Stimulated activated memory B cell treated with anti-CD40 and anti-IgM and Interleukin-4, amounts not matched to agents 10 μg/mL and 1 μg/mL and 100 μg/mL, for 72 hours (primary cell): ENCODE measurements at regions not wholly inside any gene's neighbourhood (a gene's known extent, or its start where the extent isn't known, plus 50 kb on each side); places are given as distances from the start of the nearest gene placed in this dataset.

ENCODE experiments used
- ATAC-seq: fragments of 150-1000 bp; cut with Tn5 transposase; 2 replicates; pipeline ENCODE4 v1.10.0; 2021
- H3K27ac Mint-ChIP-seq: one replicate; pipeline ENCODE4 v1.8.0; 2022; ENCODE audit warnings: mild to moderate bottlenecking, mixed read lengths
- H3K27me3 Mint-ChIP-seq: one replicate; pipeline ENCODE4 v1.8.0; 2022; ENCODE audit warnings: mixed read lengths
- H3K36me3 Mint-ChIP-seq: one replicate; pipeline ENCODE4 v1.8.0; 2022; ENCODE audit warnings: mixed read lengths
- H3K4me1 Mint-ChIP-seq: one replicate; pipeline ENCODE4 v1.8.0; 2022; ENCODE audit warnings: mixed read lengths
- H3K4me3 Mint-ChIP-seq: one replicate; pipeline ENCODE4 v1.8.0; 2022; ENCODE audit warnings: mild to moderate bottlenecking, moderate library complexity, mixed read lengths
- H3K9me3 Mint-ChIP-seq: one replicate; pipeline ENCODE4 v1.8.0; 2022; ENCODE audit warnings: mixed read lengths

DNA sequence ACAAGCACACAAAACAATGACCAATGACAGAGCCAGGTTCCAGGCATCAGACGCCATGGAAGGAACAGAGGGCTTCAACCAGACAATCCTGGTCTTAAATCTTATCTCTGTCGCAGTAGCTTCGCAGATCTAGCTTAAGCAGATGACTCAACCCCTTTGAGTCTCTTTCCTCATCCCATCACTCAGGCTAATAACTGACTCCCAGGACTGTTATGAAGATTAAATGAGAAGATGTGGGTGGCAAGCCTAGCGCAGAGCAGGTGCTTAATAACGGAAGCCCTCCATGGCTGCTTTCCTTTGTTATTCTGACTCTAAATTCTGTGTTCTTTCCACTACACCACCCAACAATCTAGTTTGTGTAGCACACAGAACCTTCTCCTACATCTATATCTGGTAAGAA, 110.9 kb downstream of the SLC24A2 start:
- H3K27ac Mint-ChIP-seq = no peak overlapping the region
- H3K4me3 Mint-ChIP-seq = no peak overlapping the region
- H3K36me3 Mint-ChIP-seq = no peaks in the 10 kb centered on the region
- peaks cover 16% of the 10 kb centered on the region for H3K27me3 Mint-ChIP-seq
- no peaks in the 10 kb centered on the region for H3K4me1 Mint-ChIP-seq
- H3K9me3 Mint-ChIP-seq = no peaks in the 10 kb centered on the region
- no peak for ATAC-seq

DNA sequence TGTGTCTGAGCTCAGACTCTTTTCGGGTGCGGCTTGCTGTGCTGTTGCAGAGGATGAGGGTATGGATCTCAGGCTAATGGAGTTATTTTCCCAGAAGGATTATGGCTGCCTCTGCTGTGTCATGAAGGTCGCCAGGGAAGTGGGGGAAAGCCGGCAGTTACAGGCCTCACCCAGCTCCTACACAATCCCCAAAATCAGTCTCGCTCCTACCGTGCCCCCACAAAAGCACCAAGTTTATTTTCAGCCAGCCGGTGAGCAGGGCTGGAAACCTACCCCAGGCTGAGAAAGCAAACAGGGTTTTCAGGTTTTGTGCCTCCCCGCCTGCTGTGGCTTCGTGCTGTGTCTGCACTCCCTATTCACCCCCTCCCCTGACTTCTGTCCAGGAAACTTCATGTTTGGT, 113.3 kb downstream of the SLC24A2 start:
- no peaks in the 10 kb centered on the region for H3K4me1 Mint-ChIP-seq
- no peak overlapping the region for H3K4me3 Mint-ChIP-seq
- peaks cover 16% of the 10 kb centered on the region for H3K27me3 Mint-ChIP-seq
- no peak for ATAC-seq
- no peak overlapping the region for H3K27ac Mint-ChIP-seq
- H3K36me3 Mint-ChIP-seq = no peaks in the 10 kb centered on the region
- H3K9me3 Mint-ChIP-seq = peaks cover 6% of the 10 kb centered on the region

DNA sequence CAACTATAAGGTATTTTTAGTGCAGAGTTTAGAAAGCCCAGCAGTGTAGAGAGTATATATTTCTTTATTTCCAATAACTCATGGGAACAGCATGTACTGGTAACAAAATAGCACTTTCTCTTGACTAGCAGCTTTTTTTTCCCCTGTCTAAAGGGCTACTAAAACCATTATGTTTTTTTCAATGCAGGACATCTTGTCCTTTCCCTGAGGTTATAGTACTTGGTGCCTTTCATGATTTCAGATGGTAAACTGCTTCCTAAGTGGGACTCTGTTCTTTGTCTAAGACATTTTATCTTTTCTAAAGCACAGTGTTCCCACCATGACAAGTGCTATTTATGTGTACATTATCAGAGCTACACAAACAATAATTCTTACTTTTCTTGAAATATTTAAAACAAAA, 122.3 kb downstream of the SLC24A2 start:
- Mint-ChIP-seq H3K4me1 (no peaks in the 10 kb centered on the region), H3K4me3 (no peak overlapping the region), H3K9me3 (no peaks in the 10 kb centered on the region), H3K27ac (no peak overlapping the region), H3K36me3 (no peaks in the 10 kb centered on the region), H3K27me3 (no peaks in the 10 kb centered on the region)
- no peak for ATAC-seq

DNA sequence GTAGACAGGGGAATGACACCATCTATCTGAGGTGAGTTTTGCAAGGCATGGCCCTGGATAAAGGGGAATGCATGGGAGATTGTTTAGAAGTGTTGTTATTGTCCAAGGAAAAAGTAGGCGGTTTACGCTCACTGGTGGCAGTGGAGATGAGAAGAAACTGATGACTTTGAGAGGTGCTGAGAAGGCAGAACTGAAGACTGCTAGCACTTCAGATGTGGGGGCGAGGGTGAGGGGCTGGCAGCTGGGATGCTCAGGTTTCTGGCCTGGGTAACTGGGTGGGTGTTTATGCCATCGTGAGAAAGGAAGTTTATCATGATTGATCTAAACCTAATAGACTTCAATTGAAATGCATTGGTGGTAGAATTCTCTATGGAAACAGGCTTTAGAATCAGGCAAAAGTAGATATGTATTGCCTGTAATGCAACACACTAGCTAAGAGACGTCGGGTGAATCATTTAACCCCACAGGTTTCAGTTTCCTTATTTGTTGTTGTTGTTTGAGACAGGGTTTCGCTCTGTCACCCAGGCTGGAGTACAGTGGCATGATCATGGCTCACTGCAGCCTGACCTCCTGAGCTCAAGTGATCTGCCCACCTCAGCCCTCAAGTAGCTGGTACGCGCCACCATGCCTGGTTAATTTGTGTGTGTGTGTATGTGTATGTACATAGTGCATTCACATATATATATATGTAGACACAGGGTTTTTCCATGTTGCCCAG, 123.5 kb downstream of the SLC24A2 start:
- no peak for ATAC-seq
- Mint-ChIP-seq H3K9me3 (no peaks in the 10 kb centered on the region), H3K27ac (no peak overlapping the region), H3K36me3 (no peaks in the 10 kb centered on the region), H3K4me3 (no peak overlapping the region), H3K4me1 (no peaks in the 10 kb centered on the region), H3K27me3 (no peaks in the 10 kb centered on the region)

DNA sequence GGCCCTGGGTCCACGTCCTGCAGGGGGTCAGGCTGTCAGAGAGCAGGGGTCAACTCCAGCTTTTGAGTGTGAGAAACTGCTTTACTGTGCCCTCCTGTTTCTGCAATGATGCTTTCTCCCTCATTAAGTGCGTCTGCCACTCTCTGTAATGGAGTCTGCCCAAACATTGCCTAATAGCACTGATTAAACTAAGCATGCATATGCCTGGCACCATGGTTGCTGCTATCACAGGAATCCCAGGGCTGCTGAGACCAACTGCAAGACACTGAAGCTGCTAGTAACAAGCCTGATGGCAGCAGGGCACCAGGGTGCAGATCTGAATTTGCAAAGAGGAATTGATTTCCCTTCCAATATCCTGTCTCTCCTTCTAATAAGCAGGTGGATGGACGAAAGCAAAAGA, 125.3 kb downstream of the SLC24A2 start:
- Mint-ChIP-seq H3K4me1 (no peaks in the 10 kb centered on the region), H3K4me3 (no peak overlapping the region), H3K36me3 (no peaks in the 10 kb centered on the region), H3K27ac (no peak overlapping the region), H3K27me3 (no peaks in the 10 kb centered on the region), H3K9me3 (no peaks in the 10 kb centered on the region)
- ATAC-seq = no peak

DNA sequence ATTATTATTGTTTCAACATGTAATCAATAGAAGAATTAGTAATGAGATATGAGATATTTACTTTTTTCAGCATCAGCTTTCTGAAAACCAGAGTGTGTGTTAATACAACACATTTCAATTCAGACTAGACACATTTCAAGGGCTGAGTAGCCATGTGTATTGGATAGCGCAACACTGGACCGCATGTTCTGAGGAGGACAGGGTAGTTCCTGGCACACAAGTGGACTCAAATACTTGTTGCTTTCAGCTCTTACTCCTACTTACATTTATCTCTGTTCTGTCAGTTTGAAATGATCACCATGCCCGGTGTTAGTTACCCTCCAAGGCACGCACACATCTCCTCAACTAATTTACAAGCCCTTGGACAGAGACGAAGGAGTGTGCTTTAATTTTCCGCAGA, 126.6 kb downstream of the SLC24A2 start:
- no peaks in the 10 kb centered on the region for H3K9me3 Mint-ChIP-seq
- H3K4me3 Mint-ChIP-seq = no peak overlapping the region
- no peak overlapping the region for H3K27ac Mint-ChIP-seq
- no peak for ATAC-seq
- H3K4me1 Mint-ChIP-seq = no peaks in the 10 kb centered on the region
- H3K36me3 Mint-ChIP-seq = no peaks in the 10 kb centered on the region
- H3K27me3 Mint-ChIP-seq = no peaks in the 10 kb centered on the region

DNA sequence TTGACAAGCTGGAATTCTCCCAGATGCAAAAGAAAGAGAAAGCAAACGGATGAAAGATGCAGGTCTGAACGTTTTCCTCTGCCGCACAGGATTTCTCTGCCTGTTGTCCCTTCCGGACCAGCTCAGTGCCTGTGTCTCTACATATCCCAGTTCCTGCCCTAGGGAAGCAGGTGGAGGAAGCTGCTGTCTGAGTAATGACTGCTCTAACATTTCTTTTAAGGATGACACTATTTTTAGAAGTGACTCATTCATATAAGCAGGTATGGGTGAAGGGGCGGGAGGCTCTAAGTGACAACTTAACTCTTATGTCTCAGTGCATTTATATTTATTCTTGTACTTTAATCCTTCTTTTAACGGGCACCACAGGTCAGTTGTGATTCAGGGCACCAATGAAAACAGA, 128.8 kb downstream of the SLC24A2 start:
- Mint-ChIP-seq H3K36me3 (no peaks in the 10 kb centered on the region), H3K4me3 (no peak overlapping the region), H3K27me3 (no peaks in the 10 kb centered on the region), H3K4me1 (no peaks in the 10 kb centered on the region), H3K27ac (no peak overlapping the region), H3K9me3 (no peaks in the 10 kb centered on the region)
- no peak for ATAC-seq

DNA sequence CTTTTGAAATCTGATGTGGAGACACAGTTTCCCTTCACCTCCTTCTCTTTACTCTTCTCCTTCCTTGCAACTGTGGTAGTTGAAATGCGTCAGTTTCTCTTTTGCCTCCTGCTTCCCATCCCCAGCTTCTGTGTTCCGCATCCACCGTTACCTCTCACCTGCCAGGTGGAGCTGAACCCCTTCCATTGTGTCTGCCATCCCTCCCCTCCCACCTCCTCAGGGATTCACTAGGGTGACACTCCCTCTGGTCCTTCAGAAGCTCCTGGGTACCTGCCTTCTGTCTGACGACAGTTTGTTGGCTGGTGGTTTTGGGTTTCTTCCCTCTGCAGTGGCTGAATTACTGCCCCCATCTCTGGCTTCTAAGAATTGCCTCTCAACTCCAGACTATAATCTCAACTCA, 132.1 kb downstream of the SLC24A2 start:
- ATAC-seq = no peak
- Mint-ChIP-seq H3K36me3 (no peaks in the 10 kb centered on the region), H3K27ac (no peak overlapping the region), H3K9me3 (no peaks in the 10 kb centered on the region), H3K4me3 (no peak overlapping the region), H3K27me3 (no peaks in the 10 kb centered on the region), H3K4me1 (no peaks in the 10 kb centered on the region)

DNA sequence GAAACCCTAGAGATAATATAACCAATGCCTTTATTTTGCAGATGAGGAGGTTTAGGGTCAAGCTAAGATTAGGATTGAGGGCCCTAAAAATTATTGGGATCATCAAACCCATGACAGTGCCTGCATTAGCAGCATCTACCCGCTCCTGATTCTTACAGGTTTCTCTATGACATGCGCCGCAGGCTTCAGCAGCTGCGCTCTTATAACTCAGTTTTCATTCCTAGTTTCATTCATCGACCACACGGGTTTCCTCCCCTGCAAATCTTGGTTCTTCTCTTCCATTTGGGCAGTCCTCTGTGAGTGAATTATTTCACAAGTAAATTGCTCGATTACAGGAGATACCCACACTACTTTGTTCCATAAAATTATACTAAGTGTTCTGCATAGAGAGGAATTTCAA, 137.2 kb downstream of the SLC24A2 start:
- Mint-ChIP-seq H3K27ac (no peak overlapping the region), H3K4me1 (no peaks in the 10 kb centered on the region), H3K4me3 (no peak overlapping the region), H3K36me3 (no peaks in the 10 kb centered on the region), H3K9me3 (no peaks in the 10 kb centered on the region), H3K27me3 (no peaks in the 10 kb centered on the region)
- no peak for ATAC-seq

DNA sequence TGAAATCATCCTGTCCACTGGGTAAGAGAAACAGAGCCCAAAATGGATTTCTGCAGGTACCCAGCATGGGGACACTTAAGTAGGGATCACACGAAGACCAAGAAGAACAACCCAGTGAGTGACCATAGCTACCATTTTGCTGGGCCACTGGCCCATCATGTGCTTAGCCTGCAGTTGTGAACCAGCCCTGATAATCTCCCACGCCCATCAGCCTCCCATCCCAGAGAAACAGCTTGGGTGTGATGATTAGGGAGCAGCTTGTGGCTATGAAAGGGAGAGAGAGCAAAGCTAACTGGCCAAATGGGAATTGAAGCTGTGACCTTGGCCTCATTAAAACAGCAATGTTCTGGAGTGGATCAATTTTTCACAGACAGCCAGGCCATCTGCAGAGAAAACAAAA, 138.5 kb downstream of the SLC24A2 start:
- no peak for ATAC-seq
- no peaks in the 10 kb centered on the region for H3K9me3 Mint-ChIP-seq
- no peak overlapping the region for H3K27ac Mint-ChIP-seq
- H3K27me3 Mint-ChIP-seq = no peaks in the 10 kb centered on the region
- H3K4me1 Mint-ChIP-seq = no peaks in the 10 kb centered on the region
- H3K4me3 Mint-ChIP-seq = no peak overlapping the region
- no peaks in the 10 kb centered on the region for H3K36me3 Mint-ChIP-seq

DNA sequence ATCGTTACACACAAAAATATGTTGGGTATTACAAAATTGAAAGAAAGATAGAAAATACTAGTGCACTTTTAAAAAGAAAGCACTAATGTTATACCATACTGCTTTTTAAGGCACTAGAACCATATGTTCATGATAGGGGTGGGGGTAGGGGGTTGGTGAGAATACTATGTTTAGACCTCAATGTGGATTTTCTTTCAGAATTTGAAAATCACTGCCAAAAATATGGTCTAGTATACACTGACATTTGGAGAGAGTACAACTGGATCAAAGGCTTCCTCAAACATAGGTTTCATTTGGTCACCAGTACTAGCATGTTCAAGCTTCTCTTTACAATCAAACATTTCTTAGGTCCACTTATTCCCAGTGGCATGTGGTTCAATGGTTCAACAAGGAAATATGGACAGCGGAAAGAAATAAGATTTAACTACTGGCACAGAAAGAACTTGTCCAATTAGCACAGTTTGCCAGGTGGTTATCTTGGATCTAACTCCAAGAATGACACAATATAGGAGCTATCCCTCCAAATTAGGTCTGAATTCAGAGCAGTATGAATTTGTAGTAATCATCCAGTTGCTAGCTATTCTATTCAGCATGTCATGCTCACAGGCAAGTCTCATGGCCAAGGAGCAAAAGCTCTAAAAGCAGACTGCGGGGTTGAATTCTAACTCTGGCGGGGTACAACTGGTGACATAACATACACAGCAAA, 139.3 kb downstream of the SLC24A2 start:
- Mint-ChIP-seq H3K4me1 (no peaks in the 10 kb centered on the region), H3K27ac (no peak overlapping the region), H3K36me3 (no peaks in the 10 kb centered on the region), H3K4me3 (no peak overlapping the region), H3K9me3 (no peaks in the 10 kb centered on the region), H3K27me3 (no peaks in the 10 kb centered on the region)
- no peak for ATAC-seq

DNA sequence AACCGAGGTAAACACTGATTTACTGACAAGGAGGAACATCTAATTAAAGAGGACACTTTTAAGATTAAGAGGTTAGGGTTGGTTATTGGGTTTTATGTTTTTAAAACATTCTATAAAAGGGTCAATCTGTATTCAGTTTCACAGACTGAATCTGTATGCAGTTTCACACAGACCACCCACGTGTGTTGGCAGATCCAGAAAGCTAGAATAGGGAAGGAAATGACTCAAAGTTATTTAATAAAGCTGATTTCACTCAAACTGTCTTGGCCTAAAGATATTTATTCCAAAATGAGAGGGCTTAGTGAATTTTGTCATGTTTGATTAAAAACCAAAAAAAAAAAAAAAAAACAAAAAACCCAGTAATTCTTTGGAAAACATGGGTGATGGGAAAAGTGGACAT, 140.2 kb downstream of the SLC24A2 start:
- no peaks in the 10 kb centered on the region for H3K4me1 Mint-ChIP-seq
- H3K36me3 Mint-ChIP-seq = no peaks in the 10 kb centered on the region
- no peak overlapping the region for H3K4me3 Mint-ChIP-seq
- no peak for ATAC-seq
- no peaks in the 10 kb centered on the region for H3K9me3 Mint-ChIP-seq
- H3K27me3 Mint-ChIP-seq = no peaks in the 10 kb centered on the region
- H3K27ac Mint-ChIP-seq = no peak overlapping the region

DNA sequence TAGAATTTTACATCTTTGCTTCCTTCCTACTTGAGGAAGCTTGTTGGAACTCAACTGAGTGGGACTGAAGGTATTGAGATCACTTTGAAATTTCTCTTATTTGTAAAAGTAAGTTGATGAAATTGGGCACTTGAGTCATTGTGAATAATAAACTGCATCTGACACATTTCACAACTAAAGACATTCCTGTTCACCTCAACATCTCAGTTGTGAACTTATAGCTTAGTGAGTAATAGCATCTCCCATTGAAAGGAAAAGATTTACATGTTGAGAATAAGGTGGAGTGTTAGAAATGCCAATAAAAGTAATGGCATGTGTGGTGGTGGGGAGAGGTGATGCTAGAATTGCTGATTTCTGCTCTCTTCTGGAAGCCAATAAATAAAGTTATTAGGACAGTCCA, 145.0 kb downstream of the SLC24A2 start:
- H3K36me3 Mint-ChIP-seq = no peaks in the 10 kb centered on the region
- H3K4me3 Mint-ChIP-seq = no peak overlapping the region
- H3K27me3 Mint-ChIP-seq = no peaks in the 10 kb centered on the region
- H3K4me1 Mint-ChIP-seq = no peaks in the 10 kb centered on the region
- H3K27ac Mint-ChIP-seq = no peak overlapping the region
- H3K9me3 Mint-ChIP-seq = no peaks in the 10 kb centered on the region
- no peak for ATAC-seq

DNA sequence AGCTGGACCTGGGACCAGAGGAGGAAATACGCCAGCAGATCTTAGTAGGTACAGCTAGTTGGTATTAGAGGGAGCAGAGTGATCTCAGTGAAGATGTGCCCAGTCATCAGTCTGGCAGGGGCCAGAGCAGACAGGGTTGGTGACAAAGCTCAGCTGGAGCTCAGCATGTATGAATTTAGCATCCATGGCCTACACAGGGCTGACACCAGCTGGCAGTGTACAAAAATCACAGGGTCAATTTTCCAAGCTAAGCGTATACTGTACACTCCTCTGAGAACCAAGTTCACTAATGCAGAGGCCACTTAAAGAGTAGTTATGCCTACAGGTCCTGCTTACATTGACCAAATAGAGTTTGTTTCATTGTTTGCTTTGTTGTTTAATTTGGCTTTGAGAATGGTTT, 146.6 kb downstream of the SLC24A2 start:
- Mint-ChIP-seq H3K4me3 (no peak overlapping the region), H3K36me3 (no peaks in the 10 kb centered on the region), H3K4me1 (no peaks in the 10 kb centered on the region), H3K27me3 (no peaks in the 10 kb centered on the region), H3K9me3 (no peaks in the 10 kb centered on the region), H3K27ac (no peak overlapping the region)
- peak; percentile 10 for ATAC-seq

DNA sequence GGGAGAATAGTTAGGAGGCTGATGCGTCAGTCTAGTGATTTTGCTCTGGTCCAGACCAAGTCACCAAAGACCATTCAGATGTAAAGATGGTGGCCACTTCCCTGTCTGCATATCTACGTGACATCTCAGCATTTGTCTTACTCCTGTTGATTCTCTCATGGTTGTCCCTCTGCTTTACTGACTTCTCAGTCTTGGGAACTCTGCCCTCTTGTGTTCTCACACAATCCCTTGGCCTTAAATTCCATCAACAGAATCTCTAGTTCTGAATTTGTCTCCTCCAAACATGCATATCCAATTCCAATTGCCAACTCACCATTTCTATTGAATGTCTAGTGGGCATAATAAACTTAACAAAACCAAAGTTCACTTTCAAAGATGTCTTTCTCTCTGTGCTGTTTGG, 147.8 kb downstream of the SLC24A2 start:
- H3K4me1 Mint-ChIP-seq = no peaks in the 10 kb centered on the region
- H3K27ac Mint-ChIP-seq = no peak overlapping the region
- no peak for ATAC-seq
- no peak overlapping the region for H3K4me3 Mint-ChIP-seq
- H3K36me3 Mint-ChIP-seq = no peaks in the 10 kb centered on the region
- H3K27me3 Mint-ChIP-seq = no peaks in the 10 kb centered on the region
- H3K9me3 Mint-ChIP-seq = no peaks in the 10 kb centered on the region

DNA sequence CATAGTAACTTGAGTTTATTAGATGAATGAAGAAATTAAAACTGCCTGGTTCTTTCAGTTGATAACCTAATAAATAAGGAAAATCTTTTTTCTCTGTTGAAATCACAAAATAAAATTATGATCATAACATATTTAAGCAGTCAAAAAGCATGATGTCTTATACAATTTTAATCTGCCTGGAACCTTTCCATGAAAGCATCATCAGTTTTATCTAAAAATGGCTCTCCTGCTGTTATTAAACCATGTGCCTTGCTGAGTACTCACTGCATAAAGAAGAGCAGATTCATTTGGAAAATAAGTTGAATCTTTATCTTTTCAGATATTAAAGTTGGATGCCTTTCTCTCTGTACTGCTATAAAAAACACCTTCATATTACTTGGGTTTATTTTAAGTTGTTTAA, 148.8 kb downstream of the SLC24A2 start:
- no peaks in the 10 kb centered on the region for H3K4me1 Mint-ChIP-seq
- no peaks in the 10 kb centered on the region for H3K9me3 Mint-ChIP-seq
- H3K27me3 Mint-ChIP-seq = no peaks in the 10 kb centered on the region
- no peak overlapping the region for H3K4me3 Mint-ChIP-seq
- ATAC-seq = no peak
- H3K27ac Mint-ChIP-seq = no peak overlapping the region
- H3K36me3 Mint-ChIP-seq = no peaks in the 10 kb centered on the region
